ENCODE measurements at regions not wholly inside any gene's neighbourhood (a gene's known extent, or its start where the extent isn't known, plus 50 kb on each side); places are given as distances from the start of the nearest gene placed in this dataset.

DNA sequence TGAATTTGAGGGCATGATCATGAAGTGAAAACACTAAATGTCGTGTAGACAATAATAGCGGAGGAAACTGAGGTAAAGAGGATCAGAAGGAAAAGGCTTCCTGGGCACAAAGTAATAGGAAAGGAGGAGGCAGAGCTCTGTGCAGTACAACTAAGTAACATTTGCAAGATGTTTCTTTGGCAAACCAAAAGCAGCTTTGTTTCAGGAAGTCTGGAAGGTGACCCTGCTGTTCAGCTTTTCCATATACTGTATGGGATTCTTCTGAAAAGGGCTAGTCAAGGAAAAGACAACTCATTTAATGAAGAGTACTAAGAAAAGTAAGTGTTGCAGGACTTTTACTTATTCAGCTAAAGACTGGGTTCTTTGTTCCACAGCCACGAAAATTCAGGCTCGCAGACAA is 463.1 kb downstream of the PCDH7 start:
- TF ChIP-seq, protein P1, sequence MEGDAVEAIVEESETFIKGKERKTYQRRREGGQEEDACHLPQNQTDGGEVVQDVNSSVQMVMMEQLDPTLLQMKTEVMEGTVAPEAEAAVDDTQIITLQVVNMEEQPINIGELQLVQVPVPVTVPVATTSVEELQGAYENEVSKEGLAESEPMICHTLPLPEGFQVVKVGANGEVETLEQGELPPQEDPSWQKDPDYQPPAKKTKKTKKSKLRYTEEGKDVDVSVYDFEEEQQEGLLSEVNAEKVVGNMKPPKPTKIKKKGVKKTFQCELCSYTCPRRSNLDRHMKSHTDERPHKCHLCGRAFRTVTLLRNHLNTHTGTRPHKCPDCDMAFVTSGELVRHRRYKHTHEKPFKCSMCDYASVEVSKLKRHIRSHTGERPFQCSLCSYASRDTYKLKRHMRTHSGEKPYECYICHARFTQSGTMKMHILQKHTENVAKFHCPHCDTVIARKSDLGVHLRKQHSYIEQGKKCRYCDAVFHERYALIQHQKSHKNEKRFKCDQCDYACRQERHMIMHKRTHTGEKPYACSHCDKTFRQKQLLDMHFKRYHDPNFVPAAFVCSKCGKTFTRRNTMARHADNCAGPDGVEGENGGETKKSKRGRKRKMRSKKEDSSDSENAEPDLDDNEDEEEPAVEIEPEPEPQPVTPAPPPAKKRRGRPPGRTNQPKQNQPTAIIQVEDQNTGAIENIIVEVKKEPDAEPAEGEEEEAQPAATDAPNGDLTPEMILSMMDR (conservative IDR thresholded peaks at IDR 0.05; ENCODE audit: low read length): no peak
- no peak overlapping the region for H3K4me3 ChIP-seq (ENCODE audit: low read length)
- no peak for DNase-seq (ENCODE audit: low read depth)

DNA sequence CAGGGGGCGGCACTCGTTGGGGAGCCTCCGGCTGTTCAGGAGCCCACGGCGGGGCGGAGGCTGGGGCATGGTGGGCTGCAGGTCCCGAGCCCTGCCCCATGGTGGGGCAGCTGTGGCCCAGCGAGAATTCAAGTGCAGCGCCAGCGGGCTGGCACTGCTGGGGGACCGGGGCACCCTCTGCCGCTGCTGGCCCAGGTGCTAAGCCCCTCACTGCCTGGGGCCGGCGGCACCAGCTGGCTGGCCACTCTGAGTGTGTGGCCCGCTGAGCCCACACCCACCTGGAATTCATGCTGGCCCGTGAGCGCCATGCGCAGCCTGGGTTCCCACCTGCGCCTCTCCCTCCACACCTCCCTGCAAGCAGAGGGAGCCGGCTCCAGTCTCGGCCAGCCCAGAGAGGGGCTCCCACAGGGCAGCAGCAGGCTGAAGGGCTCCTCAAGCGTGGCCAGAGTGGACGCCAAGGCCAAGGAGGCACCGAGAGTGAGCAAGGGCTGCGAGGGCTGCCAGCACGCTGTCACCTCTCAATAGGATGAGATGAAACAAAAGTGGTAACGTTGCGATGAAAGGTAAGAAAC is 464.9 kb downstream of the PCDH7 start:
- no peak for DNase-seq (ENCODE audit: low read depth)
- TF ChIP-seq, protein P1 (conservative IDR thresholded peaks at IDR 0.05; ENCODE audit: low read length): no peak
- no peak overlapping the region for H3K4me3 ChIP-seq (ENCODE audit: low read length)

DNA sequence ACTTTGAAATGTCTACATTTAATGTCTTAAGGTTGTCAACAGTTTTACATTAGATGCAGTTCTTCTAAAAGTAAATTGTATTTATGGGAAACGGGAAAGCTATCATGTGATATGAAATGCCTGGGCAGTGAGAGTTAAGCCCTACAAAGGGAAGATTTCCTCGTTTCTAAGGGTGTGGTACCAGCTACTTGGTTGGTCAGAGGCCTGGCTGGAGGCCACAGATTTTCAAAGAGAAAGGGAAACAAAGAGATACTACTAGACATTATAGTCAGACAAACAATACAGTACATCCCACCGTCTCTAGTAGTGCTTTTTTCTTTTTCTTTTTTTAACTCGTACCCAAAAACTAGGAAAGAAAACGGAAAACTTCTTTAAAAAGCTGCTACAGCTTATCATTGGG is 467.8 kb downstream of the PCDH7 start:
- no peak overlapping the region for H3K4me3 ChIP-seq (ENCODE audit: low read length)
- no peak for DNase-seq (ENCODE audit: low read depth)
- TF ChIP-seq, protein P1 (conservative IDR thresholded peaks at IDR 0.05; ENCODE audit: low read length): no peak

- TF ChIP-seq, protein P1 (conservative IDR thresholded peaks at IDR 0.05; ENCODE audit: low read length): no peak
- no peak overlapping the region for H3K4me3 ChIP-seq (ENCODE audit: low read length)
- DNase-seq (ENCODE audit: low read depth): no peak
Measured at GRCh38 chr4:31189938-31190337, 469.8 kb downstream of the PCDH7 start.

GRCh38 chr4:31190671-31191070 is 470.5 kb downstream of the PCDH7 start:
- no peak for DNase-seq (ENCODE audit: low read depth)
- H3K4me3 ChIP-seq (ENCODE audit: low read length): no peak overlapping the region
- TF ChIP-seq, protein P1 (conservative IDR thresholded peaks at IDR 0.05; ENCODE audit: low read length): no peak

DNA sequence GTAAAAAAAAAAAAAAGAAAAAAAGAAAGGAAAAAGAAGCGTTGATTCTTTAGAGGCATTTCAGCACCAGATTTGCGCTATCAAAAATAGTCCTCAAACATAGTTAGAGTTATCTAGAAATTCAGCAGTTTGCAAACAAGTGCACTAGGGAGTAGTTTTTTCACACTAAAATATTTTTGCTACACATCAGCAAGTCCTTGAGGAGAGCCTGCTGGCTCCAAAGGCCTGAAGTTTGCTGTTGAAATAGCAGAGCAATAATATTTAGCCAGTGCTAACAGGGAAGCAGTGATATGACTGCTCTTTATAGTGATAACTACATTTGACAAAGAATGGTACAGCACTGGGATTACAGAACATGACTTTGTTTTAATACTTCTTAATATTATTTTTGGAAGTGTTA is 472.2 kb downstream of the PCDH7 start:
- no peak overlapping the region for H3K4me3 ChIP-seq (ENCODE audit: low read length)
- TF ChIP-seq, protein P1 (conservative IDR thresholded peaks at IDR 0.05; ENCODE audit: low read length): no peak
- DNase-seq (ENCODE audit: low read depth): no peak

GRCh38 chr4:31193521-31193920 is 473.4 kb downstream of the PCDH7 start:
- no peak overlapping the region for H3K4me3 ChIP-seq (ENCODE audit: low read length)
- TF ChIP-seq, protein P1 (conservative IDR thresholded peaks at IDR 0.05; ENCODE audit: low read length): no peak
- no peak for DNase-seq (ENCODE audit: low read depth)
